ENCODE measurements at regions not wholly inside any gene's neighbourhood (a gene's known extent, or its start where the extent isn't known, plus 50 kb on each side); places are given as distances from the start of the nearest gene placed in this dataset.

- no peak for DNase-seq
Measured at GRCh38 chr5:3654515-3654914, 58.9 kb downstream of the IRX1 start.

GRCh38 chr5:3656803-3657202 lies 61.2 kb downstream of the IRX1 start:
- DNase-seq = no peak

- DNase-seq = no peak
Measured at GRCh38 chr5:3657364-3658022, 61.9 kb downstream of the IRX1 start.

- no peak for DNase-seq
Measured at GRCh38 chr5:3658929-3659328, 63.3 kb downstream of the IRX1 start.

- peak; percentile 1 for DNase-seq
Measured at GRCh38 chr5:3659907-3660306, 64.3 kb downstream of the IRX1 start.

GRCh38 chr5:3660630-3661029 lies 65.0 kb downstream of the IRX1 start:
- DNase-seq = no peak

GRCh38 chr5:3661755-3662296 lies 66.2 kb downstream of the IRX1 start:
- DNase-seq = no peak

GRCh38 chr5:3662344-3662743 lies 66.7 kb downstream of the IRX1 start:
- no peak for DNase-seq

GRCh38 chr5:3671337-3671736 lies 75.7 kb downstream of the IRX1 start:
- DNase-seq = no peak

GRCh38 chr5:3678801-3679200 lies 83.2 kb downstream of the IRX1 start:
- DNase-seq = no peak

GRCh38 chr5:3680821-3681220 lies 85.2 kb downstream of the IRX1 start:
- no peak for DNase-seq

- DNase-seq = no peak
Measured at GRCh38 chr5:3684118-3684517, 88.5 kb downstream of the IRX1 start.

- no peak for DNase-seq
Measured at GRCh38 chr5:3684771-3685354, 89.2 kb downstream of the IRX1 start.

GRCh38 chr5:3694819-3695218 lies 99.2 kb downstream of the IRX1 start:
- no peak for DNase-seq

- no peak for DNase-seq
Measured at GRCh38 chr5:3695818-3696217, 100.2 kb downstream of the IRX1 start.

- DNase-seq = no peak
Measured at GRCh38 chr5:3698412-3698811, 102.8 kb downstream of the IRX1 start.

- no peak for DNase-seq
Measured at GRCh38 chr5:3701694-3702093, 106.1 kb downstream of the IRX1 start.

- no peak for DNase-seq
Measured at GRCh38 chr5:3704661-3705060, 109.0 kb downstream of the IRX1 start.

- DNase-seq = no peak
Measured at GRCh38 chr5:3709068-3709716, 113.6 kb downstream of the IRX1 start.

- no peak for DNase-seq
Measured at GRCh38 chr5:3709717-3710348, 114.2 kb downstream of the IRX1 start.

- no peak for DNase-seq
Measured at GRCh38 chr5:3715062-3715461, 119.4 kb downstream of the IRX1 start.

GRCh38 chr5:3729631-3730030 lies 134.0 kb downstream of the IRX1 start:
- no peak for DNase-seq

- no peak for DNase-seq
Measured at GRCh38 chr5:3734632-3735031, 139.0 kb downstream of the IRX1 start.

- DNase-seq = no peak
Measured at GRCh38 chr5:3736466-3736865, 140.8 kb downstream of the IRX1 start.
